ENCODE measurements at regions not wholly inside any gene's neighbourhood (a gene's known extent, or its start where the extent isn't known, plus 50 kb on each side); places are given as distances from the start of the nearest gene placed in this dataset.

DNA sequence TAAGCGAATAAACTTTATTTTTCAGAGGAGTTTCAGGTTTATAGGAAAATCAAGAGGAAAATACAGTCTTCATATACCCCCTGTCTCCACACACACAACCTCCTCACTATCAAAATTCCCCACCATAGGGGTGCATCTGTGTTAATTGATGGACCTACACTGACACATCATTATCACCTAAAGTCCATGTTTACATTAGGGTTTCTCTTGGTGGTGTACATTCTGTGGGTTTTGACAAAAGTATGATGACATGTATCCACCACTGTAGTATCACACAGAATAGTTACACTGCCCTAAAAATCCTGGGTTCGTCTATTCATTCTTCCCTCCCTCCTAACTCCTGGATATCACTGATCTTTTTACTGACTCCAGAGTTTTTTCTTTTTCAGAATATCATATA lies 654.2 kb downstream of the UQCRFS1 start:
- Mint-ChIP-seq H3K9me3 (no peaks in the 10 kb centered on the region), H3K4me1 (no peaks in the 10 kb centered on the region), H3K27ac (ENCODE audit: unreplicated experiment) (no peak overlapping the region), H3K27me3 (ENCODE audit: low read depth) (no peaks in the 10 kb centered on the region), H3K36me3 (ENCODE audit: low read depth) (no peaks in the 10 kb centered on the region), H3K4me3 (no peak overlapping the region)
- DNase-seq (ENCODE audit: low read depth, low spot score) = no peak
- TF ChIP-seq, protein P1, sequence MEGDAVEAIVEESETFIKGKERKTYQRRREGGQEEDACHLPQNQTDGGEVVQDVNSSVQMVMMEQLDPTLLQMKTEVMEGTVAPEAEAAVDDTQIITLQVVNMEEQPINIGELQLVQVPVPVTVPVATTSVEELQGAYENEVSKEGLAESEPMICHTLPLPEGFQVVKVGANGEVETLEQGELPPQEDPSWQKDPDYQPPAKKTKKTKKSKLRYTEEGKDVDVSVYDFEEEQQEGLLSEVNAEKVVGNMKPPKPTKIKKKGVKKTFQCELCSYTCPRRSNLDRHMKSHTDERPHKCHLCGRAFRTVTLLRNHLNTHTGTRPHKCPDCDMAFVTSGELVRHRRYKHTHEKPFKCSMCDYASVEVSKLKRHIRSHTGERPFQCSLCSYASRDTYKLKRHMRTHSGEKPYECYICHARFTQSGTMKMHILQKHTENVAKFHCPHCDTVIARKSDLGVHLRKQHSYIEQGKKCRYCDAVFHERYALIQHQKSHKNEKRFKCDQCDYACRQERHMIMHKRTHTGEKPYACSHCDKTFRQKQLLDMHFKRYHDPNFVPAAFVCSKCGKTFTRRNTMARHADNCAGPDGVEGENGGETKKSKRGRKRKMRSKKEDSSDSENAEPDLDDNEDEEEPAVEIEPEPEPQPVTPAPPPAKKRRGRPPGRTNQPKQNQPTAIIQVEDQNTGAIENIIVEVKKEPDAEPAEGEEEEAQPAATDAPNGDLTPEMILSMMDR (conservative IDR thresholded peaks at IDR 0.05) = no peak

DNA sequence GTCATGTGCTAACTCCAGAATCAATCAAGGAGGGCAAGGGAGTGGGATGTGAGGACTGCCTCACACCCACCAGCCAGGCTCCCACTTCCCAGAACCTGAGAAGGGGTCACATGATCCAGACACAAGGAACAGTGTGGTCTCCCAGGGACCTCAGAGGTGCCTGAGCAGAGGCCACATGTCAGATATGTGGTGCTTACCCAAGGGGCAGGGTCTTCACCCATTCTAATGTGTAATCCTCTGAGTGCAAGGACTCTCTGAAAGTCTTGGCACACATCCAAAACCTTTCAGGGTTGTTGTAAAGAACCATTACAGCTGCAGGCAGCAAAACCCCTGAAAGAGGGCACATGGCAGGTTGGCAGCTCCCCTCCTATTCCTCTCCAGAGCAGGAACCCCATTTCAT lies 656.6 kb downstream of the UQCRFS1 start:
- no peaks in the 10 kb centered on the region for H3K4me1 Mint-ChIP-seq
- H3K27ac Mint-ChIP-seq (ENCODE audit: unreplicated experiment) = no peak overlapping the region
- H3K36me3 Mint-ChIP-seq (ENCODE audit: low read depth) = no peaks in the 10 kb centered on the region
- TF ChIP-seq, protein P1 (conservative IDR thresholded peaks at IDR 0.05) = no peak
- no peak for DNase-seq (ENCODE audit: low read depth, low spot score)
- H3K4me3 Mint-ChIP-seq = no peak overlapping the region
- no peaks in the 10 kb centered on the region for H3K9me3 Mint-ChIP-seq
- no peaks in the 10 kb centered on the region for H3K27me3 Mint-ChIP-seq (ENCODE audit: low read depth)

DNA sequence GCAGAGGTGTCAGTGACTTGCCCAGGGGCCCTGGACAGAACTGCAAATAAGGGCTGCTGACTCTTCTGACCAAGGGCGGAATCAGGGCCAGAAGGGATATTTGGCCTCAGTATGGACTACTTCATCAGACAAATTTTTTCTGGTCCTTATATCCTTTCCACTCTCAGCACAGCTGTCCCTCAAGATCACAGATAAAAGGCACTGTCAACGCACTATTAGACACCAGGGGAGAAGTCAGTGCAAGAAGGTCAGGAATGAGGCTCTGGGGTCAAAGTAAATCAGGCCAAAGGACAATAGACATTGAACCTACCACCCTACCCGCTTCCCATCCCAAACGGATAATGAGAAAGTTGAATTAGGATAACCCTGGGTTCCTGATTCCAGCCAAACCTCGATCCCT lies 657.6 kb downstream of the UQCRFS1 start:
- Mint-ChIP-seq H3K9me3 (no peaks in the 10 kb centered on the region), H3K36me3 (ENCODE audit: low read depth) (no peaks in the 10 kb centered on the region), H3K4me1 (no peaks in the 10 kb centered on the region), H3K27ac (ENCODE audit: unreplicated experiment) (no peak overlapping the region), H3K4me3 (no peak overlapping the region), H3K27me3 (ENCODE audit: low read depth) (no peaks in the 10 kb centered on the region)
- TF ChIP-seq, protein P1 (conservative IDR thresholded peaks at IDR 0.05) = no peak
- no peak for DNase-seq (ENCODE audit: low read depth, low spot score)

DNA sequence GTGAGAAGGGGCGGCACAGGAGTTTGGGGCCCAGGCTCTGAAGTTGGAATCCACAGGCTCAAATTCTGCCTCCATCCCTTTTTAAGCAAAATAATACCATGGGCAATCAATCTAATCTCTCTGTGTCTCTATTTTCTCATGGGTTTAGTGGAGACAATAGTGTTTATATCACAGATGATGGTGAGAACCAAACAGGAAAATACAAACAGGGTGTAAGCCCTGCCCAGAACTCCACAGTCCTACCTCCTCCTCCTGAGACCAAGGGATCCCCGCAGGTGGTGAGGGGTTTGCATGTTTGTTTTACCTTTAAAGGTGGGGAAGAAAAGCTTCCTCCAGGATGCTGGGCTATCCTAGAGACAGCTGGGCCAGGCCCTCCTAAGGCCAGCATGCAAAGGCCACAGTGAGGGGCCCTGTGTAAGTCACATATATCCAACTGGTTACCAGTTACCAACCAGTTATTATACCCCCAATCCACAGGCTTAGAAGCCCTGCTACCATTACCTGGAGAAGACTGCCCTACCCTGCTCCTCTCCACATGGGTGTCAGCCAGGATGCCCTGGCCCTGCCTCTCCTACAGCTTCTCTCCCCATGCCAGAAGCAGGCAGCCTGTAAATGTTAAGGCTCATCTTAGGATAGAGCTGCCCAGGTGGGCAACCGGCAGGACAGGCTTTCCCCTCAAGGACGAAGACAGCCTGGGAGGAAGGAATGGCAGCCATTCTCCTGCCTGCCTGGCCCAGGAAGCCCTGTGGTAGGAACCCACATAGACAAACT lies 658.4 kb downstream of the UQCRFS1 start:
- H3K36me3 Mint-ChIP-seq (ENCODE audit: low read depth) = no peaks in the 10 kb centered on the region
- no peaks in the 10 kb centered on the region for H3K4me1 Mint-ChIP-seq
- no peaks in the 10 kb centered on the region for H3K9me3 Mint-ChIP-seq
- TF ChIP-seq, protein P1 (conservative IDR thresholded peaks at IDR 0.05) = no peak
- H3K27me3 Mint-ChIP-seq (ENCODE audit: low read depth) = no peaks in the 10 kb centered on the region
- DNase-seq (ENCODE audit: low read depth, low spot score) = no peak
- no peak overlapping the region for H3K27ac Mint-ChIP-seq (ENCODE audit: unreplicated experiment)
- no peak overlapping the region for H3K4me3 Mint-ChIP-seq

DNA sequence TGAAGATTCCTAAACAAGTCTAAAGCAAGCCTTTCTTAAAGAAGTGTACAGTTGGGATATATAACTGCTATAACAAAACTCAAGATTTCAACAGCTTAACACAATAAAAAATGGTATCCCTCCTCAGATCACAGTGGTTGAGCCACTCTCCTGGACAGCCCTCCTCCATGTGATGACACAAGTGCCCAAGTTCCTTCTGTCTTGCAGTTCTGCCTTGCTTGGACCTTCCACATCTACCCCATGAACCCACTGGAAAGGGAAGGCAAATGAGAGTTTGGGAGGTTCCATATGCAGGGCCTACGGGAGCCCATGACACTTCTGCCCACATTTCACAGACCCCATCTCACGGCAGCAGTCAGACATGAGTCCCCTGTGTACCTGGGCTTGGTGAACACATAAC lies 659.2 kb downstream of the UQCRFS1 start:
- no peaks in the 10 kb centered on the region for H3K4me1 Mint-ChIP-seq
- TF ChIP-seq, protein P1 (conservative IDR thresholded peaks at IDR 0.05) = no peak
- no peak for DNase-seq (ENCODE audit: low read depth, low spot score)

More for the DNA sequence above, 659.2 kb downstream of the UQCRFS1 start:
- Mint-ChIP-seq H3K36me3 (ENCODE audit: low read depth) (no peaks in the 10 kb centered on the region), H3K27me3 (ENCODE audit: low read depth) (no peaks in the 10 kb centered on the region), H3K9me3 (no peaks in the 10 kb centered on the region), H3K27ac (ENCODE audit: unreplicated experiment) (no peak overlapping the region), H3K4me3 (no peak overlapping the region)
